ENCODE measurements at regions not wholly inside any gene's neighbourhood (a gene's known extent, or its start where the extent isn't known, plus 50 kb on each side); places are given as distances from the start of the nearest gene placed in this dataset.

GRCh38 chr5:12459326-12459725, 555.1 kb upstream of the CTNND2 start:
- Histone ChIP-seq H3K27ac (ENCODE audit: low read depth, low read length) (no peak overlapping the region), H3K4me1 (ENCODE audit: insufficient read depth, low read length) (no peaks in the 10 kb centered on the region), H3K36me3 (ENCODE audit: insufficient read depth, low read length) (no peaks in the 10 kb centered on the region), H3K4me3 (ENCODE audit: low read length) (no peak overlapping the region), H3K27me3 (ENCODE audit: insufficient read depth, low read length, poor library complexity, severe bottlenecking) (no peaks in the 10 kb centered on the region), H3K9me3 (ENCODE audit: low read length) (no peaks in the 10 kb centered on the region)
- Mint-ChIP-seq H3K4me1 (no peaks in the 10 kb centered on the region), H3K4me3 (no peak overlapping the region), H3K9me3 (peaks cover 2 to 17% (median 7%) of the 10 kb centered on the region in 5 donors), H3K36me3 (no peaks in the 10 kb centered on the region), H3K27ac (no peak overlapping the region), H3K27me3 (no peaks in the 10 kb centered on the region)
- POLR2A ChIA-PET: no interaction called here
- no peak for DNase-seq
- CTCF ChIA-PET: no interaction called here

- Mint-ChIP-seq H3K4me3 (no peak overlapping the region), H3K4me1 (no peaks in the 10 kb centered on the region), H3K27ac (no peak overlapping the region), H3K36me3 (peaks cover 0 to 1% (median 0%) of the 10 kb centered on the region in 3 donors), H3K27me3 (no peaks in the 10 kb centered on the region), H3K9me3 (peaks cover 3 to 18% (median 3%) of the 10 kb centered on the region in 5 donors)
- CTCF ChIA-PET: no interaction called here
- Histone ChIP-seq H3K36me3 (ENCODE audit: insufficient read depth, low read length) (no peaks in the 10 kb centered on the region), H3K9me3 (ENCODE audit: low read length) (no peaks in the 10 kb centered on the region), H3K27me3 (ENCODE audit: insufficient read depth, low read length, poor library complexity, severe bottlenecking) (no peaks in the 10 kb centered on the region), H3K4me3 (ENCODE audit: low read length) (no peak overlapping the region), H3K4me1 (ENCODE audit: insufficient read depth, low read length) (no peaks in the 10 kb centered on the region), H3K27ac (ENCODE audit: low read depth, low read length) (no peak overlapping the region)
- POLR2A ChIA-PET: no interaction called here
- DNase-seq: no peak
Measured at GRCh38 chr5:12419075-12419474, 514.8 kb upstream of the CTNND2 start.

GRCh38 chr5:12413585-12413984, 509.3 kb upstream of the CTNND2 start:
- Mint-ChIP-seq H3K36me3 (peaks cover 0 to 7% (median 1%) of the 10 kb centered on the region in 3 donors), H3K4me1 (no peaks in the 10 kb centered on the region), H3K4me3 (no peak overlapping the region), H3K27me3 (no peaks in the 10 kb centered on the region), H3K9me3 (peaks cover 3 to 31% (median 16%) of the 10 kb centered on the region in 5 donors), H3K27ac (no peak overlapping the region)
- no peaks in the 10 kb centered on the region for H3K36me3 ChIP-seq (ENCODE audit: insufficient read depth, low read length)
- H3K27ac ChIP-seq (ENCODE audit: low read depth, low read length): no peak overlapping the region
- no peaks in the 10 kb centered on the region for H3K9me3 ChIP-seq (ENCODE audit: low read length)
- H3K4me3 ChIP-seq (ENCODE audit: low read length): no peak overlapping the region
- no peaks in the 10 kb centered on the region for H3K27me3 ChIP-seq (ENCODE audit: insufficient read depth, low read length, poor library complexity, severe bottlenecking)
- ChIA-PET CTCF (no interaction called here), POLR2A (no interaction called here)
- no peaks in the 10 kb centered on the region for H3K4me1 ChIP-seq (ENCODE audit: insufficient read depth, low read length)
- DNase-seq: no peak

GRCh38 chr5:12413075-12413474, 508.8 kb upstream of the CTNND2 start:
- Mint-ChIP-seq H3K9me3 (peaks cover 3 to 31% (median 18%) of the 10 kb centered on the region in 5 donors), H3K27ac (no peak overlapping the region), H3K36me3 (peaks cover 0 to 7% (median 1%) of the 10 kb centered on the region in 3 donors), H3K27me3 (no peaks in the 10 kb centered on the region), H3K4me1 (no peaks in the 10 kb centered on the region), H3K4me3 (no peak overlapping the region)
- Histone ChIP-seq H3K36me3 (ENCODE audit: insufficient read depth, low read length) (no peaks in the 10 kb centered on the region), H3K4me3 (ENCODE audit: low read length) (no peak overlapping the region), H3K9me3 (ENCODE audit: low read length) (no peaks in the 10 kb centered on the region), H3K27ac (ENCODE audit: low read depth, low read length) (no peak overlapping the region), H3K4me1 (ENCODE audit: insufficient read depth, low read length) (no peaks in the 10 kb centered on the region), H3K27me3 (ENCODE audit: insufficient read depth, low read length, poor library complexity, severe bottlenecking) (no peaks in the 10 kb centered on the region)
- DNase-seq: no peak
- ChIA-PET CTCF (no interaction called here), POLR2A (no interaction called here)

GRCh38 chr5:12399868-12400267, 495.6 kb upstream of the CTNND2 start:
- Mint-ChIP-seq H3K27me3 (no peaks in the 10 kb centered on the region), H3K4me1 (peaks cover 4 to 10% (median 7%) of the 10 kb centered on the region in 3 donors), H3K9me3 (peaks cover 0 to 41% (median 6%) of the 10 kb centered on the region in 5 donors), H3K36me3 (no peaks in the 10 kb centered on the region), H3K27ac (peak overlapping the region in 2 of 8 donors; percentile 61 to 76), H3K4me3 (peak overlapping the region in 1 of 7 donors; percentile 6)
- ChIA-PET CTCF (no interaction called here), POLR2A (no interaction called here)
- Histone ChIP-seq H3K4me3 (ENCODE audit: low read length) (no peak overlapping the region), H3K4me1 (ENCODE audit: insufficient read depth, low read length) (no peaks in the 10 kb centered on the region), H3K36me3 (ENCODE audit: insufficient read depth, low read length) (no peaks in the 10 kb centered on the region), H3K27ac (ENCODE audit: low read depth, low read length) (no peak overlapping the region), H3K27me3 (ENCODE audit: insufficient read depth, low read length, poor library complexity, severe bottlenecking) (no peaks in the 10 kb centered on the region), H3K9me3 (ENCODE audit: low read length) (no peaks in the 10 kb centered on the region)
- peak in 1 of 5 donors; percentile 15 for DNase-seq

- POLR2A ChIA-PET: no interaction called here
- Histone ChIP-seq H3K9me3 (ENCODE audit: low read length) (no peaks in the 10 kb centered on the region), H3K27ac (ENCODE audit: low read depth, low read length) (no peak overlapping the region), H3K36me3 (ENCODE audit: insufficient read depth, low read length) (no peaks in the 10 kb centered on the region), H3K4me1 (ENCODE audit: insufficient read depth, low read length) (no peaks in the 10 kb centered on the region), H3K4me3 (ENCODE audit: low read length) (no peak overlapping the region), H3K27me3 (ENCODE audit: insufficient read depth, low read length, poor library complexity, severe bottlenecking) (no peaks in the 10 kb centered on the region)
- DNase-seq: no peak
- CTCF ChIA-PET: no interaction called here
- H3K36me3 Mint-ChIP-seq: no peaks in the 10 kb centered on the region
- H3K27me3 Mint-ChIP-seq: no peaks in the 10 kb centered on the region
- H3K27ac Mint-ChIP-seq: no peak overlapping the region
- H3K9me3 Mint-ChIP-seq: peaks cover 0 to 11% (median 4%) of the 10 kb centered on the region in 5 donors
- no peaks in the 10 kb centered on the region for H3K4me1 Mint-ChIP-seq
- no peak overlapping the region for H3K4me3 Mint-ChIP-seq
Measured at GRCh38 chr5:12392246-12392645, 488.0 kb upstream of the CTNND2 start.

- Histone ChIP-seq H3K4me1 (ENCODE audit: insufficient read depth, low read length) (no peaks in the 10 kb centered on the region), H3K27ac (ENCODE audit: low read depth, low read length) (no peak overlapping the region), H3K9me3 (ENCODE audit: low read length) (no peaks in the 10 kb centered on the region), H3K4me3 (ENCODE audit: low read length) (no peak overlapping the region), H3K27me3 (ENCODE audit: insufficient read depth, low read length, poor library complexity, severe bottlenecking) (no peaks in the 10 kb centered on the region), H3K36me3 (ENCODE audit: insufficient read depth, low read length) (no peaks in the 10 kb centered on the region)
- Mint-ChIP-seq H3K4me3 (no peak overlapping the region), H3K4me1 (no peaks in the 10 kb centered on the region), H3K9me3 (peaks cover 10 to 40% (median 15%) of the 10 kb centered on the region in 5 donors), H3K27ac (no peak overlapping the region), H3K36me3 (no peaks in the 10 kb centered on the region), H3K27me3 (peaks cover 0 to 4% of the 10 kb centered on the region in 2 donors)
- no peak for DNase-seq
- ChIA-PET CTCF (no interaction called here), POLR2A (no interaction called here)
Measured at GRCh38 chr5:12385095-12385494, 480.8 kb upstream of the CTNND2 start.

- H3K27ac ChIP-seq (ENCODE audit: low read depth, low read length): no peak overlapping the region
- DNase-seq: no peak
- H3K4me1 Mint-ChIP-seq: no peaks in the 10 kb centered on the region
- no peaks in the 10 kb centered on the region for H3K36me3 Mint-ChIP-seq
- H3K4me3 Mint-ChIP-seq: peak overlapping the region in 1 of 7 donors; percentile 12
- no peak overlapping the region for H3K4me3 ChIP-seq (ENCODE audit: low read length)
- H3K9me3 Mint-ChIP-seq: peaks cover 10 to 43% (median 15%) of the 10 kb centered on the region in 5 donors
- ChIA-PET POLR2A (no interaction called here), CTCF (no interaction called here)
- no peaks in the 10 kb centered on the region for H3K36me3 ChIP-seq (ENCODE audit: insufficient read depth, low read length)
- no peak overlapping the region for H3K27ac Mint-ChIP-seq
- H3K27me3 Mint-ChIP-seq: peaks cover 0 to 4% of the 10 kb centered on the region in 2 donors
- H3K9me3 ChIP-seq (ENCODE audit: low read length): no peaks in the 10 kb centered on the region
- no peaks in the 10 kb centered on the region for H3K27me3 ChIP-seq (ENCODE audit: insufficient read depth, low read length, poor library complexity, severe bottlenecking)
- H3K4me1 ChIP-seq (ENCODE audit: insufficient read depth, low read length): no peaks in the 10 kb centered on the region
Measured at GRCh38 chr5:12384005-12384404, 479.8 kb upstream of the CTNND2 start.

GRCh38 chr5:12367973-12368372, 463.7 kb upstream of the CTNND2 start:
- POLR2A ChIA-PET: no interaction called here

More at GRCh38 chr5:12367973-12368372, 463.7 kb upstream of the CTNND2 start:
- Mint-ChIP-seq H3K27ac (no peak overlapping the region), H3K9me3 (peaks cover 1 to 14% (median 4%) of the 10 kb centered on the region in 5 donors), H3K4me3 (no peak overlapping the region), H3K36me3 (no peaks in the 10 kb centered on the region), H3K4me1 (no peaks in the 10 kb centered on the region), H3K27me3 (no peaks in the 10 kb centered on the region)
- DNase-seq: no peak
- Histone ChIP-seq H3K27ac (ENCODE audit: low read depth, low read length) (no peak overlapping the region), H3K4me1 (ENCODE audit: insufficient read depth, low read length) (no peaks in the 10 kb centered on the region), H3K27me3 (ENCODE audit: insufficient read depth, low read length, poor library complexity, severe bottlenecking) (no peaks in the 10 kb centered on the region), H3K4me3 (ENCODE audit: low read length) (no peak overlapping the region), H3K36me3 (ENCODE audit: insufficient read depth, low read length) (no peaks in the 10 kb centered on the region), H3K9me3 (ENCODE audit: low read length) (no peaks in the 10 kb centered on the region)
- CTCF ChIA-PET: no interaction called here
